Osteocyte (in vitro differentiated cells): ENCODE measurements at regions not wholly inside any gene's neighbourhood (a gene's known extent, or its start where the extent isn't known, plus 50 kb on each side); places are given as distances from the start of the nearest gene placed in this dataset.

Experiments used
- DNase-seq: peaks from one replicate; pipeline ENCODE4 v3.0.0; 2021; ENCODE audit warnings: mixed read lengths; ENCODE audit not compliant: unreplicated experiment; ENCODE audit errors: extremely low spot score
- H3K27ac Mint-ChIP-seq: one replicate; pipeline ENCODE4 v1.8.0; 2021; ENCODE audit warnings: mild to moderate bottlenecking, mixed read lengths; ENCODE audit not compliant: unreplicated experiment
- H3K27me3 Mint-ChIP-seq: one replicate; pipeline ENCODE4 v1.8.0; 2021; ENCODE audit warnings: mixed read lengths; ENCODE audit not compliant: unreplicated experiment
- H3K36me3 Mint-ChIP-seq: one replicate; pipeline ENCODE4 v1.8.0; 2021; ENCODE audit warnings: mixed read lengths; ENCODE audit not compliant: unreplicated experiment
- H3K4me1 Mint-ChIP-seq: one replicate; pipeline ENCODE4 v1.8.0; 2021; ENCODE audit warnings: mixed read lengths; ENCODE audit not compliant: unreplicated experiment
- H3K4me3 Mint-ChIP-seq: one replicate; pipeline ENCODE4 v1.8.0; 2021; ENCODE audit warnings: mild to moderate bottlenecking, moderate library complexity, mixed read lengths; ENCODE audit not compliant: unreplicated experiment
- H3K9me3 Mint-ChIP-seq: one replicate; pipeline ENCODE4 v1.8.0; 2021; ENCODE audit warnings: mixed read lengths; ENCODE audit not compliant: unreplicated experiment
- TF ChIP-seq, protein P1 (sequence below): fragments of 200-600 bp; sonication (generic); IDR thresholded peaks from 2 replicates; pipeline ENCODE4 v1.5.0; 2021; ENCODE audit warnings: antibody characterized with exemption, mild to moderate bottlenecking, moderate library complexity

- H3K27ac Mint-ChIP-seq, result no peak overlapping the region
- peaks cover 5% of the 10 kb centered on the region for H3K36me3 Mint-ChIP-seq
- H3K4me3 Mint-ChIP-seq, result no peak overlapping the region
- no peak for DNase-seq
- no peaks in the 10 kb centered on the region for H3K27me3 Mint-ChIP-seq
- H3K4me1 Mint-ChIP-seq, result peaks cover 21% of the 10 kb centered on the region
- TF ChIP-seq, protein P1, sequence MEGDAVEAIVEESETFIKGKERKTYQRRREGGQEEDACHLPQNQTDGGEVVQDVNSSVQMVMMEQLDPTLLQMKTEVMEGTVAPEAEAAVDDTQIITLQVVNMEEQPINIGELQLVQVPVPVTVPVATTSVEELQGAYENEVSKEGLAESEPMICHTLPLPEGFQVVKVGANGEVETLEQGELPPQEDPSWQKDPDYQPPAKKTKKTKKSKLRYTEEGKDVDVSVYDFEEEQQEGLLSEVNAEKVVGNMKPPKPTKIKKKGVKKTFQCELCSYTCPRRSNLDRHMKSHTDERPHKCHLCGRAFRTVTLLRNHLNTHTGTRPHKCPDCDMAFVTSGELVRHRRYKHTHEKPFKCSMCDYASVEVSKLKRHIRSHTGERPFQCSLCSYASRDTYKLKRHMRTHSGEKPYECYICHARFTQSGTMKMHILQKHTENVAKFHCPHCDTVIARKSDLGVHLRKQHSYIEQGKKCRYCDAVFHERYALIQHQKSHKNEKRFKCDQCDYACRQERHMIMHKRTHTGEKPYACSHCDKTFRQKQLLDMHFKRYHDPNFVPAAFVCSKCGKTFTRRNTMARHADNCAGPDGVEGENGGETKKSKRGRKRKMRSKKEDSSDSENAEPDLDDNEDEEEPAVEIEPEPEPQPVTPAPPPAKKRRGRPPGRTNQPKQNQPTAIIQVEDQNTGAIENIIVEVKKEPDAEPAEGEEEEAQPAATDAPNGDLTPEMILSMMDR, result no peak
- no peaks in the 10 kb centered on the region for H3K9me3 Mint-ChIP-seq
Observed at GRCh38 chr1:56168176-56168575, 411.2 kb downstream of the PLPP3 start.

- H3K27me3 Mint-ChIP-seq, result no peaks in the 10 kb centered on the region
- no peaks in the 10 kb centered on the region for H3K9me3 Mint-ChIP-seq
- peaks cover 20% of the 10 kb centered on the region for H3K4me1 Mint-ChIP-seq
- H3K36me3 Mint-ChIP-seq, result peaks cover 5% of the 10 kb centered on the region
- DNase-seq, result no peak
- H3K4me3 Mint-ChIP-seq, result no peak overlapping the region
- TF ChIP-seq, protein P1, result no peak
- H3K27ac Mint-ChIP-seq, result no peak overlapping the region
Observed at GRCh38 chr1:56167596-56167995, 411.8 kb downstream of the PLPP3 start.

- H3K27me3 Mint-ChIP-seq, result no peaks in the 10 kb centered on the region
Observed at GRCh38 chr1:56160773-56161315, 418.5 kb downstream of the PLPP3 start.

DNA sequence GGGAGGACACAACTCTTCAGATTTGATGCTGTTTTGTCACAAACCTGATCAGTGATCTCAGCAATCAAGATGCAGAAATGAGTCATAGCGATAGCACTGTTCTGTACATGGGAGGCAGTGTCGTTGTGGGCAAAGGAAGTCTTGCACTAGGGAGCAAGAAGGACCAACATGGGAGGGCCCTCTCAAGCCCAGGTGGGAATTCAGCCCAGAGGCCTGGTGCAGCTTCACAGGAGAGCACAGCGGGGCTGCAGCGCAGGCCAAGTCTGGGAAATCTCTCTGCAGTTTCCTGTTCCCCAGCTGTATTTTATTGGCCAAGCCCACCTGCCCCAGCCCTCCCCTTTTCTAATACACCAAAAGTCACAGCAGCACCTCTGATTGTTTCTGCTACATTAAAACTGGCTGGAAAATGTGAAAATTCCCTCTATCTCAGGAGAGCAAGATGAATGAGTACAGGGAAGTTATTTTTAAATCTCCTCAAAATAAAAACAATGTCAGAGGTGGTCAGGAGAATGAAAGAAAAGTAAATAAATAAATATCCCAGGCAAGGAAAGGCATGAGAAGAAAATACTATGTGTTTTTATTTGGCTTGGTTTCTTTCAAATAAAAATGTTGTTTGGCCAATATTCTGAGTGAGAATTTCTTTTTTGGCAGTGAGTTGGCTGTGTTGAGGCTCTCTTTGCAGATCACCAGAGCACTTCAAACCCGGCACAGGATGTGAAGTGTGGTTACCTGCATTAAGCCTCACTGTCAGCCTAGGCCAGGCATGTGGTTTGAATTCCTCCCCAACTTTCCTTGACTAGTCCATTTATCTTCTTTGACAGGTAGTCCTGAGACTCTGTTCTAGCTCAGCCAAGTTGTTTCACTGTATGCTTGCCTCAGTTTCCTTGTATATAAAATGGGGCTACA is 422.1 kb downstream of the PLPP3 start:
- Mint-ChIP-seq H3K27ac (no peak overlapping the region), H3K36me3 (no peaks in the 10 kb centered on the region), H3K4me3 (no peak overlapping the region), H3K9me3 (no peaks in the 10 kb centered on the region), H3K27me3 (no peaks in the 10 kb centered on the region), H3K4me1 (peaks cover 22% of the 10 kb centered on the region)
- no peak for DNase-seq
- TF ChIP-seq, protein P1, result no peak

More at GRCh38 chr1:56160773-56161315, 418.5 kb downstream of the PLPP3 start:
- Mint-ChIP-seq H3K27ac (no peak overlapping the region), H3K9me3 (no peaks in the 10 kb centered on the region), H3K4me1 (peaks cover 8% of the 10 kb centered on the region), H3K36me3 (peaks cover 5% of the 10 kb centered on the region), H3K4me3 (no peak overlapping the region)
- no peak for DNase-seq
- TF ChIP-seq, protein P1, result no peak

DNA sequence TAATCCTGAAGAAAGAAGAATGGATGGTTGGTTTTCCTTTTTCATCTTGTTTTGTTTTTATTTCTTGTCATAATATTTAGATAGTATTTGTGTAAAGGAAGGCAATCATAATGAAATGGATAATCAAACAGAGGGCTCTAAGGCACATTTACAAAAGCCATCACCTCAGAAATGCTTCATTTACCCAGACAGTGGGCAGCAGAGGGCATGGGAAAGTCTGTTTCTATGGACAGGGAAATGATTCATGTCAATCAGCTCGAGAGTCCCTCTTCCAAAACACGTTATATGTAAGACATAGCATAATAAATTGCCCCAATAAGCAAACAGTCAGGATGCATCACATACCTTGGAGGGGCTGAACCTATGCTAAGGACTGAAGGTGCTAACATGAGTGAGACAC is 426.1 kb downstream of the PLPP3 start:
- no peak for DNase-seq
- H3K27me3 Mint-ChIP-seq, result no peaks in the 10 kb centered on the region
- peak overlapping the region; percentile 40 for H3K27ac Mint-ChIP-seq
- no peaks in the 10 kb centered on the region for H3K9me3 Mint-ChIP-seq
- H3K36me3 Mint-ChIP-seq, result no peaks in the 10 kb centered on the region
- peak overlapping the region; percentile 10 for H3K4me3 Mint-ChIP-seq
- peaks cover 28% of the 10 kb centered on the region for H3K4me1 Mint-ChIP-seq
- TF ChIP-seq, protein P1, result peak; percentile 27
